Fibroblast of the aortic adventitia (primary cell): ENCODE measurements at regions not wholly inside any gene's neighbourhood (a gene's known extent, or its start where the extent isn't known, plus 50 kb on each side); places are given as distances from the start of the nearest gene placed in this dataset.

Experiments
- DNase-seq: peaks from one replicate; pipeline ENCODE4 v3.0.0-alpha.2; 2010; ENCODE audit warnings: low read depth
- H3K4me3 ChIP-seq: 2 replicates; pipeline ENCODE4 v1.5.1; 2011; ENCODE audit warnings: low read depth, mild to moderate bottlenecking, control low read depth, low read length, moderate library complexity
- CTCF ChIP-seq: IDR thresholded peaks from 2 replicates; pipeline ENCODE4 v1.5.1; 2011; ENCODE audit warnings: mild to moderate bottlenecking, low read length, control low read depth, inconsistent platforms; ENCODE audit not compliant: insufficient read depth

- DNase-seq, result no peak
- no peak overlapping the region for H3K4me3 ChIP-seq
- TF ChIP-seq CTCF, result no peak
These were observed 204.1 kb upstream of the SMC2 start for GRCh38 chr9:103889989-103890388.

GRCh38 chr9:103894184-103894583 lies 199.9 kb upstream of the SMC2 start:
- H3K4me3 ChIP-seq, result no peak overlapping the region
- DNase-seq, result no peak
- TF ChIP-seq CTCF, result no peak

GRCh38 chr9:103898550-103898949 lies 195.6 kb upstream of the SMC2 start:
- no peak overlapping the region for H3K4me3 ChIP-seq
- no peak for DNase-seq
- TF ChIP-seq CTCF, result no peak

- no peak overlapping the region for H3K4me3 ChIP-seq
- no peak for TF ChIP-seq CTCF
- DNase-seq, result no peak
These were observed 194.2 kb upstream of the SMC2 start for GRCh38 chr9:103899866-103900265.

- no peak for DNase-seq
- H3K4me3 ChIP-seq, result no peak overlapping the region
- TF ChIP-seq CTCF, result no peak
These were observed 193.6 kb upstream of the SMC2 start for GRCh38 chr9:103900466-103900865.

GRCh38 chr9:103902263-103902662 lies 191.8 kb upstream of the SMC2 start:
- H3K4me3 ChIP-seq, result no peak overlapping the region

More at GRCh38 chr9:103902263-103902662, 191.8 kb upstream of the SMC2 start:
- DNase-seq, result no peak
- no peak for TF ChIP-seq CTCF
